ENCODE measurements at regions not wholly inside any gene's neighbourhood (a gene's known extent, or its start where the extent isn't known, plus 50 kb on each side); places are given as distances from the start of the nearest gene placed in this dataset.

DNA sequence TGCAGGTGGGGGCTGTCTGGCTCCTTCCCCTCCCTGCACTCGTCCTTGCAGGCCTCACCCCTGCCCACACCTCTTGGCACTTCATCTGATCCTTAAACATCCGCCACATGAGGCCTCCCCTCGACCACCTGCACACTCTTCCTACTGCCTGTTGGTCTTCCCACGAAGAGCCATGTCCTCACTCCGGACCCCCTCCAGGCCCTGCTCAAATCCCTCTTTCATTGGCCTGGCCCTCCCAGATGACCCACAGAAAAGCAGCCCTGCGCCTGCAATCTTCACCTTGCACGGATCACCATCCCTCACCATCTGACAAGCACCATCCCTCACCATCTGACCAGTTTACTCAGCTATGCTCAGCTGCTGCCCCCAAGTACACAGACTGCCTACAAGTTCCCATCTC is 193.6 kb downstream of the BCL11B start (continued):
- TF ChIP-seq SETDB1 (IDR thresholded peaks at IDR 0.05; ENCODE audit: insufficient read length, low read length) (no peak), ZNF114 (tag by site-specific recombination; IDR thresholded peaks at IDR 0.05) (no peak), ZNF155 (tag by site-specific recombination; IDR thresholded peaks at IDR 0.05) (no peak), KLF1 (tag by site-specific recombination; IDR thresholded peaks at IDR 0.05) (no peak), ZNF274 (IDR thresholded peaks at IDR 0.05; ENCODE audit: low read length) (no peak), ZNF274 (tag by site-specific recombination; IDR thresholded peaks at IDR 0.05; ENCODE audit: borderline replicate concordance) (no peak), ZBTB20 (tag by site-specific recombination; IDR thresholded peaks at IDR 0.05) (no peak), SALL2 (tag by site-specific recombination; IDR thresholded peaks at IDR 0.05; ENCODE audit: borderline replicate concordance) (no peak)
- TF ChIP-seq, protein P1, sequence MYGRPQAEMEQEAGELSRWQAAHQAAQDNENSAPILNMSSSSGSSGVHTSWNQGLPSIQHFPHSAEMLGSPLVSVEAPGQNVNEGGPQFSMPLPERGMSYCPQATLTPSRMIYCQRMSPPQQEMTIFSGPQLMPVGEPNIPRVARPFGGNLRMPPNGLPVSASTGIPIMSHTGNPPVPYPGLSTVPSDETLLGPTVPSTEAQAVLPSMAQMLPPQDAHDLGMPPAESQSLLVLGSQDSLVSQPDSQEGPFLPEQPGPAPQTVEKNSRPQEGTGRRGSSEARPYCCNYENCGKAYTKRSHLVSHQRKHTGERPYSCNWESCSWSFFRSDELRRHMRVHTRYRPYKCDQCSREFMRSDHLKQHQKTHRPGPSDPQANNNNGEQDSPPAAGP (tag by site-specific recombination; IDR thresholded peaks at IDR 0.05) = no peak
- TF ChIP-seq, protein P2, sequence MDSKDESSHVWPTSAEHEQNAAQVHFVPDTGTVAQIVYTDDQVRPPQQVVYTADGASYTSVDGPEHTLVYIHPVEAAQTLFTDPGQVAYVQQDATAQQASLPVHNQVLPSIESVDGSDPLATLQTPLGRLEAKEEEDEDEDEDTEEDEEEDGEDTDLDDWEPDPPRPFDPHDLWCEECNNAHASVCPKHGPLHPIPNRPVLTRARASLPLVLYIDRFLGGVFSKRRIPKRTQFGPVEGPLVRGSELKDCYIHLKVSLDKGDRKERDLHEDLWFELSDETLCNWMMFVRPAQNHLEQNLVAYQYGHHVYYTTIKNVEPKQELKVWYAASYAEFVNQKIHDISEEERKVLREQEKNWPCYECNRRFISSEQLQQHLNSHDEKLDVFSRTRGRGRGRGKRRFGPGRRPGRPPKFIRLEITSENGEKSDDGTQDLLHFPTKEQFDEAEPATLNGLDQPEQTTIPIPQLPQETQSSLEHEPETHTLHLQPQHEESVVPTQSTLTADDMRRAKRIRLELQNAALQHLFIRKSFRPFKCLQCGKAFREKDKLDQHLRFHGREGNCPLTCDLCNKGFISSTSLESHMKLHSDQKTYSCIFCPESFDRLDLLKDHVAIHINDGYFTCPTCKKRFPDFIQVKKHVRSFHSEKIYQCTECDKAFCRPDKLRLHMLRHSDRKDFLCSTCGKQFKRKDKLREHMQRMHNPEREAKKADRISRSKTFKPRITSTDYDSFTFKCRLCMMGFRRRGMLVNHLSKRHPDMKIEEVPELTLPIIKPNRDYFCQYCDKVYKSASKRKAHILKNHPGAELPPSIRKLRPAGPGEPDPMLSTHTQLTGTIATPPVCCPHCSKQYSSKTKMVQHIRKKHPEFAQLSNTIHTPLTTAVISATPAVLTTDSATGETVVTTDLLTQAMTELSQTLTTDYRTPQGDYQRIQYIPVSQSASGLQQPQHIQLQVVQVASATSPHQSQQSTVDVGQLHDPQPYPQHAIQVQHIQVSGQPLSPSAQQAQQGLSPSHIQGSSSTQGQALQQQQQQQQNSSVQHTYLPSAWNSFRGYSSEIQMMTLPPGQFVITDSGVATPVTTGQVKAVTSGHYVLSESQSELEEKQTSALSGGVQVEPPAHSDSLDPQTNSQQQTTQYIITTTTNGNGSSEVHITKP (tag by site-specific recombination; IDR thresholded peaks at IDR 0.05) = no peak
- TF ChIP-seq, protein P3, sequence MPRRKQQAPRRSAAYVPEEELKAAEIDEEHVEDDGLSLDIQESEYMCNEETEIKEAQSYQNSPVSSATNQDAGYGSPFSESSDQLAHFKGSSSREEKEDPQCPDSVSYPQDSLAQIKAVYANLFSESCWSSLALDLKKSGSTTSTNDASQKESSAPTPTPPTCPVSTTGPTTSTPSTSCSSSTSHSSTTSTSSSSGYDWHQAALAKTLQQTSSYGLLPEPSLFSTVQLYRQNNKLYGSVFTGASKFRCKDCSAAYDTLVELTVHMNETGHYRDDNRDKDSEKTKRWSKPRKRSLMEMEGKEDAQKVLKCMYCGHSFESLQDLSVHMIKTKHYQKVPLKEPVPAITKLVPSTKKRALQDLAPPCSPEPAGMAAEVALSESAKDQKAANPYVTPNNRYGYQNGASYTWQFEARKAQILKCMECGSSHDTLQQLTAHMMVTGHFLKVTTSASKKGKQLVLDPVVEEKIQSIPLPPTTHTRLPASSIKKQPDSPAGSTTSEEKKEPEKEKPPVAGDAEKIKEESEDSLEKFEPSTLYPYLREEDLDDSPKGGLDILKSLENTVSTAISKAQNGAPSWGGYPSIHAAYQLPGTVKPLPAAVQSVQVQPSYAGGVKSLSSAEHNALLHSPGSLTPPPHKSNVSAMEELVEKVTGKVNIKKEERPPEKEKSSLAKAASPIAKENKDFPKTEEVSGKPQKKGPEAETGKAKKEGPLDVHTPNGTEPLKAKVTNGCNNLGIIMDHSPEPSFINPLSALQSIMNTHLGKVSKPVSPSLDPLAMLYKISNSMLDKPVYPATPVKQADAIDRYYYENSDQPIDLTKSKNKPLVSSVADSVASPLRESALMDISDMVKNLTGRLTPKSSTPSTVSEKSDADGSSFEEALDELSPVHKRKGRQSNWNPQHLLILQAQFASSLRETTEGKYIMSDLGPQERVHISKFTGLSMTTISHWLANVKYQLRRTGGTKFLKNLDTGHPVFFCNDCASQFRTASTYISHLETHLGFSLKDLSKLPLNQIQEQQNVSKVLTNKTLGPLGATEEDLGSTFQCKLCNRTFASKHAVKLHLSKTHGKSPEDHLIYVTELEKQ (tag by site-specific recombination; IDR thresholded peaks at IDR 0.05; ENCODE audit: borderline replicate concordance) = no peak
- TF ChIP-seq, protein P4, sequence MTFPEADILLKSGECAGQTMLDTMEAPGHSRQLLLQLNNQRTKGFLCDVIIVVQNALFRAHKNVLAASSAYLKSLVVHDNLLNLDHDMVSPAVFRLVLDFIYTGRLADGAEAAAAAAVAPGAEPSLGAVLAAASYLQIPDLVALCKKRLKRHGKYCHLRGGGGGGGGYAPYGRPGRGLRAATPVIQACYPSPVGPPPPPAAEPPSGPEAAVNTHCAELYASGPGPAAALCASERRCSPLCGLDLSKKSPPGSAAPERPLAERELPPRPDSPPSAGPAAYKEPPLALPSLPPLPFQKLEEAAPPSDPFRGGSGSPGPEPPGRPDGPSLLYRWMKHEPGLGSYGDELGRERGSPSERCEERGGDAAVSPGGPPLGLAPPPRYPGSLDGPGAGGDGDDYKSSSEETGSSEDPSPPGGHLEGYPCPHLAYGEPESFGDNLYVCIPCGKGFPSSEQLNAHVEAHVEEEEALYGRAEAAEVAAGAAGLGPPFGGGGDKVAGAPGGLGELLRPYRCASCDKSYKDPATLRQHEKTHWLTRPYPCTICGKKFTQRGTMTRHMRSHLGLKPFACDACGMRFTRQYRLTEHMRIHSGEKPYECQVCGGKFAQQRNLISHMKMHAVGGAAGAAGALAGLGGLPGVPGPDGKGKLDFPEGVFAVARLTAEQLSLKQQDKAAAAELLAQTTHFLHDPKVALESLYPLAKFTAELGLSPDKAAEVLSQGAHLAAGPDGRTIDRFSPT (tag by site-specific recombination; IDR thresholded peaks at IDR 0.05) = no peak
- TF ChIP-seq, protein P5, sequence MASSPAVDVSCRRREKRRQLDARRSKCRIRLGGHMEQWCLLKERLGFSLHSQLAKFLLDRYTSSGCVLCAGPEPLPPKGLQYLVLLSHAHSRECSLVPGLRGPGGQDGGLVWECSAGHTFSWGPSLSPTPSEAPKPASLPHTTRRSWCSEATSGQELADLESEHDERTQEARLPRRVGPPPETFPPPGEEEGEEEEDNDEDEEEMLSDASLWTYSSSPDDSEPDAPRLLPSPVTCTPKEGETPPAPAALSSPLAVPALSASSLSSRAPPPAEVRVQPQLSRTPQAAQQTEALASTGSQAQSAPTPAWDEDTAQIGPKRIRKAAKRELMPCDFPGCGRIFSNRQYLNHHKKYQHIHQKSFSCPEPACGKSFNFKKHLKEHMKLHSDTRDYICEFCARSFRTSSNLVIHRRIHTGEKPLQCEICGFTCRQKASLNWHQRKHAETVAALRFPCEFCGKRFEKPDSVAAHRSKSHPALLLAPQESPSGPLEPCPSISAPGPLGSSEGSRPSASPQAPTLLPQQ (tag by site-specific recombination; IDR thresholded peaks at IDR 0.05) = no peak
- TF ChIP-seq, protein P6, sequence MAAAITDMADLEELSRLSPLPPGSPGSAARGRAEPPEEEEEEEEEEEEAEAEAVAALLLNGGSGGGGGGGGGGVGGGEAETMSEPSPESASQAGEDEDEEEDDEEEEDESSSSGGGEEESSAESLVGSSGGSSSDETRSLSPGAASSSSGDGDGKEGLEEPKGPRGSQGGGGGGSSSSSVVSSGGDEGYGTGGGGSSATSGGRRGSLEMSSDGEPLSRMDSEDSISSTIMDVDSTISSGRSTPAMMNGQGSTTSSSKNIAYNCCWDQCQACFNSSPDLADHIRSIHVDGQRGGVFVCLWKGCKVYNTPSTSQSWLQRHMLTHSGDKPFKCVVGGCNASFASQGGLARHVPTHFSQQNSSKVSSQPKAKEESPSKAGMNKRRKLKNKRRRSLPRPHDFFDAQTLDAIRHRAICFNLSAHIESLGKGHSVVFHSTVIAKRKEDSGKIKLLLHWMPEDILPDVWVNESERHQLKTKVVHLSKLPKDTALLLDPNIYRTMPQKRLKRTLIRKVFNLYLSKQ (tag by site-specific recombination; IDR thresholded peaks at IDR 0.05; ENCODE audit: borderline replicate concordance) = no peak
